GM21576 (cell line): ENCODE measurements at regions not wholly inside any gene's neighbourhood (a gene's known extent, or its start where the extent isn't known, plus 50 kb on each side); places are given as distances from the start of the nearest gene placed in this dataset.

Experiments used
- ATAC-seq: cut with Tn5 transposase; IDR thresholded peaks from one replicate; pipeline ENCODE4 v1.9.1; 2021; ENCODE audit warnings: mild to moderate bottlenecking, moderate library complexity; ENCODE audit not compliant: unreplicated experiment

DNA sequence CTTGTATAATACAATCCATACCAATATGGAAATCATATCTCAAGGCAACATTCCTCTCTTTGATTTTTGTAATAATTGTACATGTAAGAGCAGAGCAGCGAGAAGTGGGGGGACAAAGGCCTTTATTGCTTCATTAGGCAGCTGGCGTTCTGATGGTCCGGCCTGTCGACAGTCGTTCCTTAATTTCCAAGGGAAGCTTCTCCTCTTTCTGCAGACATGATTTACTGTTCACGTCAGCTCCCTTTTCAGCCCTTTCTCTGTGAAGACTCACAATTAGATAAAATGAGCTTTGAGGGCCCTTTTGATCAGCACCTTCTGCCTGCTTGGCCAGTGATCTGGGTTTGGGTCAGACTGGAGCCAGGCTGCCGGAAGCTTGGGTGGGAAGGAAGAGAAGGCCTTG is 65.6 kb upstream of the CTBP2 start:
- no peak for ATAC-seq

DNA sequence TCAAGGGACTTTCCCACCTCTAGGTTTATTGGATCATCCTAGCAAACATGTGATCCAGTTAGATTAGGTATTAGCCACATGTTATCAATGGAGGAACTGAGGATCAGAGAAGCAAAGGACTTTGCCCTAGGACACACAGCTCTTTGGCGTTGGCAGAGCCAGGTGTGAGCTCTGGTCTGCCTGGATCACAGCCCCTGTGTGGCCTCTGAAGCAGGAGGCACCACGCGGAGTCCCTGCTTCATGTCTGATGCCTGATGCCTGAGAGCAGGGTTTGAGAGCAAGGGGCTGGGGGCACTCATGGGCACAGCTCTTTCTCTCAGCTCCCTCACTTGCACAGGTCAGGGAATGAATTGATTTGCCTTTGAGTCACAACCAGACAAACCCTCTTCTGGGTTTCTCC is 64.7 kb upstream of the CTBP2 start:
- no peak for ATAC-seq

DNA sequence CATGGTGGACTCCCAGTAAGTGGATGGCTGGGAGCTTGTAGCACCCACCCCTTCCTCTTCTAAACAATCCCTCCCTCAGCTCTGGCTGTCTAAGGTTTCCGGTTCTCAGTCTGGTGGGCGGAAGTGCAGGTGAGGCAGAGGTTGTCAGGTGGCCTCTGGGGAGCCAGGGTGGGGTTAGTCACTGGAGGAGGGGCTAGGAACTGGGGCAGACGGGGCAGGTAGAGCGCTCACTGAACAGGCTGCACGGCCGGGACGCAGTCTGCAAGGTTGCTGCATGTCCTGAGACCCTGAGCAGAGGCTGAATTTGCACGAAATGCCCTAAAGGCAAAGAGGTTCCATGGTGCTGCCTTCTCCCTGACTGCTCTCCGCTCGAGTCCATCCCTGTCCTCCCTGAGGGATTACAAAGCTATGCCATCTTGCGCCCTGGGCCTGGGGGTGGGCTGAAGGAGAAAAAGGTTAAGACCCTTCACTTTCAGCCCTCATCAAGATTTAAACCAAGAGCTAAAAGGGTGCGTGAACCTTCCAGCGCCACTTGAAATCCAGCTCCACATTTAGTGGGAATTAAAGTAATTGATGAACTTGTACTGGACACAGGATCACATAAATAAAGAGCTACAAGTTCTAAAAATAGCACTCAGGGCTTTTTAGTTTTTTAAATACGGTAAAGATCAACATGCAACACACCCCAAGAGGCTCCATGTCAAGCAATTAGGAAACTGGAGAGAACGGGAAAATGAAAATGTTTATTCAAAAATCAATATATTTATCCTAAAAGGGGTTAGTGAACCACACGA is 62.3 kb upstream of the CTBP2 start:
- no peak for ATAC-seq

DNA sequence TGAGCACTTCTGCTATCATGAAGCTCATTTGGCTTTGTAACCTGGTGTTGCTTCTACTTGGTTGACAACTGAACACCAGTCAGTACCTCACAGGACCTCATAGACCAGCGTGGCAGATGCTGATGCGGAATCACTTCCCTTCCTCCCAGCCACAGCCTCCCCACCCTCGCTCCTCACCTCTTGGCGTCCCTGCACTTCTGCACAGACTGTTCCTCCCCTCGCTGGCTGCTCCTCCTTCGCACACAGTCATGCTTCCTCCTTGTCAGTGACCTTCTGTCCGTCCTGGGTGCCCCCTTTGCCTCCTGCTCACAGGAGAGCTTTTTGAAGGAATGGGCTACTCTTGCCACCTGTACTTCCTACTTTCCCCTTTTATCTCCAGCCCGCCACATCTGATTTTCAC is 61.4 kb upstream of the CTBP2 start:
- ATAC-seq: no peak

GRCh38 chr10:125219776-125220175 is 59.4 kb upstream of the CTBP2 start:
- ATAC-seq: no peak

DNA sequence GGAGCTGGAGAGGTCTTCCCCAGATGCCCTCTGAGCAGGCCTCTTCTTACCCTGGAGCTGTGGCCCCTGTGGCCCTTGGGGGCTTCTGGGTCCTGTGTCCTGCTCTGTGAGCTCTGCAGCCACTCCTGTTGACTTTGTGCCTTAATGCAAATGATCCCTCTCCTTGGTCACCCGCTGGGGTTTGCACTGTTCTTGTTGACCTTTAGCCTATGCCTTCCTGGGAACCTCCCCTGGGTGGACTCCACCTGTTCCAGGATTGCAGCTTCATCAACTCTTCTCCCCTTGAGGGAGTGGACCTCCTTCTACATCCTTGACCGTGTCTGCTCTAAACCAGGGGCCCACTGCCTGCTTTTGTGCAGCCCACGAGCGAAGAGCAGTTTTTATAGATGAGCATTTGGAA is 58.6 kb upstream of the CTBP2 start:
- no peak for ATAC-seq

- no peak for ATAC-seq
Measured at GRCh38 chr10:125217990-125218675, 57.8 kb upstream of the CTBP2 start.

DNA sequence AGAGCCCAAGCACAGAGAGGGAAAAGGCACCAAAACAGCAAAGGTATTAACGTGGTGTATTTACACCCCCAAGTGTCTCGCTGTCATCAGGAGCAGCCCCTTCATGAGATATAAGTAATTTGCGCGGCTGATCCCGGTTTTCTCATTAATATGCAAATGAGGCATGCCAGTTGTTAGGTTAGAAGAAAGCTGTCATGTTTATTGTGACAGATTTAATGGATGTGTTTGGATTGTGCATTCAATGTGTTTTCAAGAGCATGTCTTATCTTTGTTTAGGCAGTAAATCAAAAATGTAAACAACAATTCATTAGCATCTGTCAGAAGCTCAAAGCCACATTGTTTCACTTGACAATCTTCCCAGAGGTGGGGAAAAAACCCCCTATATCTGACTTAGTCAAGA is 56.5 kb upstream of the CTBP2 start:
- no peak for ATAC-seq

DNA sequence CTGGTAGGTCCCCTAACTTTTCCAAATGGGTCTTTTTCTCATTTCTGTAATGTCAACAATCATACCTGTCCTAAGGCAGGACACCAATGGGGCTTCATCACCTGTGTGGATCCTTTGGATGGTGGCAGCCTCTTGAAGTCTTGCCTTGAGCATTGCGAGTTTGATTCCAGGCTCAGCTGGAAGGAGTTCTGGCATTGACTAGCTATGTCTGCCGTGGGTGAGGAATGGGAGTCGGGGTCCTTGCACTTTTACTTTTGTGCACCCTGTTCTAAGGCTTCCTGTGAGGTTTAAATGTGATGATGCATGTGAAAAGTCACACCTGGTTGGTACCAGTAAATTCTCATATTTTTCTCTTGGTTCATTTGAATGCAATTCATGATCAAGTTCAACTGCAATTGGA is 55.9 kb upstream of the CTBP2 start:
- ATAC-seq: no peak

DNA sequence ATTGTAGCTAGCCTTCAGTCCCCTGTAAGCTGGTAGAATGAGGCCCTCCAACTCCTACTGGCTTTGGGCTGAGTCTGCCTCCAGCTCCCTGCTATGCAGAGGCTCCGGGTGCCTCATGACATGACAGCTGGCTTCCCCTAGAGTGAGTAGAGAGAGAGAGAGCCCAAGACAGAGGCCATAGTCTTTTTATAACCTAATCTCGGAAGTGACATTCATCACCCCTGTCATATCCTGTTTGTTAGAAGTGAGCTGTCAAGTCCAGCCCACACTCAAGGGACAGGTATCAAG is 53.9 kb upstream of the CTBP2 start:
- no peak for ATAC-seq

DNA sequence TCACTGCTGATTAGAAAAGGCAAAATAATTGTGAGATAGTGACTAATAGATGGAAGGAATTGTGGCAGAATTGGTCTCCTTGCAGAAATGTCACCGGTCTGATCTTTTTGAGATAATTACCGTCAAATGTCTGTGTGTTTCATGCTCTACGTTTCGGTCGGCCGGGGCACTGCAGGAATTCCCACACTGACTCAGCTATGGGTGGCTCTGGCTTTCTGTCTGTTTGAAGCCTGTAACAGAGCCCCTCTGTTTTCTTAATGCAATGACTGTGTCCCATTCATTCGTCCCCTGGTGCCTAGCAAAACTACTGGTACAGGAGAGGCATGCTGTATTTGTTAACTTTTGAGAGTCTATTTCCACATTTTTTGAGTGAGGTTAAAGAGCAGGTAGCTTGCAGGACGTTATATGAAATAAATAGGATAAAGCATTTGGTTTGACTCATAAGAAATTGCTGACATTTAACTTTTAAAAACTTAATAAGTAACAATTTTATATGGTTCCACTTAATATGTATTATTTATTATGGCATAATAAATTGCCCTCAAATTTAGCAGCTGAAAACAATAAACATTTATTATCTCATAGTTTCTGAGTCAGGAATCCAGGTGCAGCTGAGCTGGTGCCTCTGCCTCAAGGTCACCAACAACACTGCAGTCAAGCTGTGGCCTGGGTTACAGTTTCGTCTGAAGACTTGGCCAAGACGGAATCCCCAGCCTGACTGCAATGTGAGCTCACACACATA is 53.3 kb upstream of the CTBP2 start:
- ATAC-seq: no peak

DNA sequence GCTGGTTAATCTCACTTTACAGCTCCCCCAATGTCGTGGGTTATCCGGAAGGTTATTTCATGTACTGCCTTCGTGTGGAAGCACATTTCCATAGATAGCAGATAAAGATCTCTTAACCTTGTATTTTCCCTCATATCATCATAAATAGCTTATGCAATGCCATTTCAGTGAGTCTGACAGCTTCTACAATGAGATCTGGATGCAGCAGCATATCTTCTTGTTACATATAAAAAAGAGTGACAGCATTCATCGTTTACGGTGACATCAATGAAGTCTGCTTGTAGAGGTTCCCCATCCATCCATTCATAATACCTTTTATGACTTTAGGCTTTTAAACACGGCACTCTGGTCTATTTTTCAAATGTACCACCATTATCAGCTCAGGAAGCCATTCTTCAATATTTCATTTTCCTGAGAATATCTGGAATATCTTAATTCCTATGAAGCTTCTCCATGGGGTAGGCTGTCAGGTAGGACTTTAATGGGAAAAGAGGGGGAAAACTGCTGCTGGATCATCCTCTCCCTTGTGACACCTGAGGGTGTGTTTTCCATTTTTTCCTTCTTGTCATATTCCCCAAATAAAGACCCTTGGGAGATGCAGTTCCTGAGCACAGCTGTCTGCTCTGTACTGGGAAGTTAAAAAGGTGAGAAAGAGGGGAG is 51.9 kb upstream of the CTBP2 start:
- no peak for ATAC-seq
